ENCODE measurements at regions not wholly inside any gene's neighbourhood (a gene's known extent, or its start where the extent isn't known, plus 50 kb on each side); places are given as distances from the start of the nearest gene placed in this dataset.

DNA sequence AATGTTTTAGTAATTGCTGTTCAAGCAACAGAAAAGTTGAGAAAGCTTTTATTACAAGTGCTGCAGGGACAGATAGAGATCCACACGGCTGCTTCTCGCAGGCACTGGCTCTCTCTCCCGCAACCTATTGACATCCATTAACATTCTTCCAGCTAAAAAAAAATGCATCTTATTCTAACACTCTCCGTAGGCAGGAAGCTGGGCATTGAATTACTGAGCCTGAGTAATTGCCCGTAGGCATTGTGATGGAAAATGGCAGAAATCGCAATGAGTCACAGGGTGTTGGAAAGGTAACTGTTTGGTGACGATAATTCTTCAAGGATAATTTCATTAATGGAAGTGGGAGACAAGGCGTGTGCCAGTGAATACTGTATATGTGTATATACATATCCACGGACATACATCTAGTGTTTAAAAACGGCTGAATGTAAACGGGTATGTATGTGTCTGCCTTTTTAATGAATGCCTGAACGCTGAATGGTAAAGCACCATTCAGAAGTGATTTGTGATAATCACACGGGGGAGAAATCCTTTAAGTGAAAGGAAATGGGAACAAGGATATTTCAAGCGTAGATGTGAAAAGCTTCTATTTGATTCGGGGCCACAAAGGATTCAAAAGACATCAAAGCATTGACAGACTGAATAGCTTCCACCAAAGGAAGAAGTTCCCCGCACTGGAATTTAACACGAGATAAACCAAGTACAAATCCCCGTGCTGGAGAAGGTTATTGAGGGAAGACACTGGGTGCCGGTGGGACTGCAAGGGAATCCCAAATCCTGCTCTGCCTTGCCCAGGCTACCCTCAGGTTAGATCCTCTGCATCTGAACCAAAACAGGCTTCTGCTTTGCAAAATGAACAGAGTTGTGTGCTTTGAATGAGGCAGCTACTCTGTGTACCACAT, 567.2 kb downstream of the NPHP4 start:
- H3K79me2 ChIP-seq (ENCODE audit: control insufficient read depth, insufficient read depth, low read length), result no peaks in the 10 kb centered on the region
- intact Hi-C loops (cut with micrococcal nuclease), result no loop called here
- H3K27ac Mint-ChIP-seq, result no peak overlapping the region
- no peak overlapping the region for H3K9ac ChIP-seq (ENCODE audit: low read length)
- no peaks in the 10 kb centered on the region for H3K4me1 ChIP-seq (ENCODE audit: control insufficient read depth in 2 of 2, insufficient read depth in 2 of 2, low read length in 2 of 2)
- no peaks in the 10 kb centered on the region for H3K9me3 Mint-ChIP-seq (ENCODE audit: insufficient read depth)
- POLR2A ChIA-PET, result no interaction called here
- H3K4me2 ChIP-seq (replicated peaks; ENCODE audit: low read depth, low read length, poor library complexity, severe bottlenecking), result no peak overlapping the region
- H3K27ac ChIP-seq (ENCODE audit: low read length in 2 of 2), result no peak overlapping the region
- no peaks in the 10 kb centered on the region for H4K20me1 ChIP-seq (ENCODE audit: control insufficient read depth, insufficient read depth, low read length, poor library complexity, severe bottlenecking)
- no peak for ATAC-seq (ENCODE audit: low read depth)
- no peaks in the 10 kb centered on the region for H3K36me3 ChIP-seq (replicated peaks in 1 of 2; ENCODE audit: control extremely low read depth in 1 of 2, control insufficient read depth in 1 of 2, extremely low read depth in 1 of 2, insufficient read depth in 2 of 2, low read length in 1 of 2)
- H3K9me3 ChIP-seq (ENCODE audit: control extremely low read depth in 1 of 3, control insufficient read depth in 2 of 3, insufficient read depth in 1 of 3, low read length in 2 of 3), result peaks cover 0 to 3% (median 0%) of the 10 kb centered on the region in 3 donors
- H3K4me3 Mint-ChIP-seq, result no peak overlapping the region
- H3K27me3 Mint-ChIP-seq, result peaks cover 23% of the 10 kb centered on the region
- H3K27me3 ChIP-seq (replicated peaks in 1 of 4; ENCODE audit: control extremely low read depth in 1 of 4, control insufficient read depth in 3 of 4, insufficient read depth in 4 of 4, low read length in 3 of 4), result peaks cover 0 to 3% (median 0%) of the 10 kb centered on the region in 4 experiments
- H3K4me3 ChIP-seq (ENCODE audit: control extremely low read depth in 1 of 5, extremely low read depth in 1 of 5, insufficient read depth in 1 of 5, low read depth in 2 of 5, low read length in 4 of 5), result no peak overlapping the region
- CTCF ChIA-PET, result no interaction called here
- WGBS (ENCODE audit: insufficient coverage), result 53% methylated on average over 12 of the region's 19 CpGs
- no peak overlapping the region for H2AFZ ChIP-seq (ENCODE audit: insufficient read depth, low read depth, low read length, poor library complexity, severe bottlenecking)
- no peak for DNase-seq
- TF ChIP-seq EZH2 (IDR thresholded peaks at IDR 0.05; ENCODE audit: borderline replicate concordance, insufficient read depth, low read depth, low read length, poor library complexity, severe bottlenecking), result no peak
- TF ChIP-seq, protein P1, sequence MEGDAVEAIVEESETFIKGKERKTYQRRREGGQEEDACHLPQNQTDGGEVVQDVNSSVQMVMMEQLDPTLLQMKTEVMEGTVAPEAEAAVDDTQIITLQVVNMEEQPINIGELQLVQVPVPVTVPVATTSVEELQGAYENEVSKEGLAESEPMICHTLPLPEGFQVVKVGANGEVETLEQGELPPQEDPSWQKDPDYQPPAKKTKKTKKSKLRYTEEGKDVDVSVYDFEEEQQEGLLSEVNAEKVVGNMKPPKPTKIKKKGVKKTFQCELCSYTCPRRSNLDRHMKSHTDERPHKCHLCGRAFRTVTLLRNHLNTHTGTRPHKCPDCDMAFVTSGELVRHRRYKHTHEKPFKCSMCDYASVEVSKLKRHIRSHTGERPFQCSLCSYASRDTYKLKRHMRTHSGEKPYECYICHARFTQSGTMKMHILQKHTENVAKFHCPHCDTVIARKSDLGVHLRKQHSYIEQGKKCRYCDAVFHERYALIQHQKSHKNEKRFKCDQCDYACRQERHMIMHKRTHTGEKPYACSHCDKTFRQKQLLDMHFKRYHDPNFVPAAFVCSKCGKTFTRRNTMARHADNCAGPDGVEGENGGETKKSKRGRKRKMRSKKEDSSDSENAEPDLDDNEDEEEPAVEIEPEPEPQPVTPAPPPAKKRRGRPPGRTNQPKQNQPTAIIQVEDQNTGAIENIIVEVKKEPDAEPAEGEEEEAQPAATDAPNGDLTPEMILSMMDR (IDR thresholded peaks at IDR 0.05), result no peak
- H3K4me1 Mint-ChIP-seq, result no peaks in the 10 kb centered on the region

DNA sequence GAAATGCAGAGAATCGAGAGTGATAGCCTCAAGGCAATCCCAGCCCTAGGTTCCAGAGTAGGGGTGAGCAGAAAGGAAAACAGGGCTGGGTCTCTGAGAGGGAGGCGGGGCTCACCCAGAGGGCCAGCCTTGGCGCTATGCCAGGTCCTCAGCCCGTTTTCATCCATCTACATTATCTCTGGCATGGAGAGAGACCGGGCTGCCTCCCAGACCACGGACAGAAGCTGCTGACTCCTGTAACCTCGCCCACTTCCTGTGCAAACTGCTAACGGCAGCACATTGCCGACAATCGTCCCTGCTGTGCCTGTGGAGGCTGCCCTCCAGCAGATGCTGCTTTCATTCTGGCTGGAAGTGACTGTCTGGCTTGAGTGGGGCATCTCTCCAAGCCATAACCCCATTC, 569.1 kb downstream of the NPHP4 start:
- Histone ChIP-seq H3K36me3 (replicated peaks in 1 of 2; ENCODE audit: control extremely low read depth in 1 of 2, control insufficient read depth in 1 of 2, extremely low read depth in 1 of 2, insufficient read depth in 2 of 2, low read length in 1 of 2) (no peaks in the 10 kb centered on the region), H3K4me1 (ENCODE audit: control insufficient read depth in 2 of 2, insufficient read depth in 2 of 2, low read length in 2 of 2) (no peaks in the 10 kb centered on the region), H3K4me3 (ENCODE audit: control extremely low read depth in 1 of 5, extremely low read depth in 1 of 5, insufficient read depth in 1 of 5, low read depth in 2 of 5, low read length in 4 of 5) (no peak overlapping the region), H3K4me2 (replicated peaks; ENCODE audit: low read depth, low read length, poor library complexity, severe bottlenecking) (no peak overlapping the region), H3K79me2 (ENCODE audit: control insufficient read depth, insufficient read depth, low read length) (no peaks in the 10 kb centered on the region), H4K20me1 (ENCODE audit: control insufficient read depth, insufficient read depth, low read length, poor library complexity, severe bottlenecking) (no peaks in the 10 kb centered on the region), H3K9ac (ENCODE audit: low read length) (no peak overlapping the region), H3K27ac (ENCODE audit: low read length in 2 of 2) (no peak overlapping the region), H3K27me3 (replicated peaks in 1 of 4; ENCODE audit: control extremely low read depth in 1 of 4, control insufficient read depth in 3 of 4, insufficient read depth in 4 of 4, low read length in 3 of 4) (peaks cover 0 to 3% (median 0%) of the 10 kb centered on the region in 4 experiments), H3K9me3 (ENCODE audit: control extremely low read depth in 1 of 3, control insufficient read depth in 2 of 3, insufficient read depth in 1 of 3, low read length in 2 of 3) (peaks cover 0 to 6% (median 0%) of the 10 kb centered on the region in 3 donors), H2AFZ (ENCODE audit: insufficient read depth, low read depth, low read length, poor library complexity, severe bottlenecking) (no peak overlapping the region)
- intact Hi-C loops (cut with micrococcal nuclease), result no loop called here
- DNase-seq (no peak), ATAC-seq (ENCODE audit: low read depth) (no peak)
- Mint-ChIP-seq H3K4me3 (no peak overlapping the region), H3K27me3 (peaks cover 20% of the 10 kb centered on the region), H3K9me3 (ENCODE audit: insufficient read depth) (no peaks in the 10 kb centered on the region), H3K4me1 (no peaks in the 10 kb centered on the region), H3K27ac (no peak overlapping the region)
- ChIA-PET POLR2A (no interaction called here), CTCF (no interaction called here)
- TF ChIP-seq, protein P1 (IDR thresholded peaks at IDR 0.05), result no peak
- TF ChIP-seq EZH2 (IDR thresholded peaks at IDR 0.05; ENCODE audit: borderline replicate concordance, insufficient read depth, low read depth, low read length, poor library complexity, severe bottlenecking), result no peak
- 18% methylated on average over 9 of the region's 10 CpGs for WGBS (ENCODE audit: insufficient coverage)
